ENCODE measurements at regions not wholly inside any gene's neighbourhood (a gene's known extent, or its start where the extent isn't known, plus 50 kb on each side); places are given as distances from the start of the nearest gene placed in this dataset.

- no peak overlapping the region for H2BK15ac ChIP-seq (ENCODE audit: low read depth, low read length)
- Mint-ChIP-seq H3K9me3 (peaks cover 2 to 3% of the 10 kb centered on the region in 2 experiments; a peak in 2 of 5 replicates), H3K4me1 (no peaks in the 10 kb centered on the region), H3K36me3 (ENCODE audit: insufficient read depth in 1 of 3, low read depth in 3 of 3) (peaks cover 0 to 5% (median 0%) of the 10 kb centered on the region in 3 experiments; a peak in 2 of 7 replicates), H3K27ac (no peak overlapping the region), H3K27me3 (ENCODE audit: low read depth) (no peaks in the 10 kb centered on the region; the same call in 1 of the 2 replicates), H3K4me3 (no peak overlapping the region)
- H4K91ac ChIP-seq (ENCODE audit: insufficient read length, low read depth, low read length) = no peak overlapping the region
- no peak overlapping the region for H2BK5ac ChIP-seq (ENCODE audit: insufficient read length, low read length)
- H3K79me1 ChIP-seq (ENCODE audit: insufficient read depth, low read depth, low read length, poor library complexity, severe bottlenecking) = no peaks in the 10 kb centered on the region
- H2BK20ac ChIP-seq (ENCODE audit: low read depth, low read length, poor library complexity, severe bottlenecking) = no peak overlapping the region
- DNase-seq = no peak
- H3K23ac ChIP-seq (ENCODE audit: insufficient read length, low read depth, low read length) = no peak overlapping the region
- no peak overlapping the region for H2BK12ac ChIP-seq (ENCODE audit: insufficient read length, low read depth, low read length)
- no peak overlapping the region for H3K14ac ChIP-seq (ENCODE audit: insufficient read depth, low read length)
- H3K56ac ChIP-seq (ENCODE audit: insufficient read length, low read depth, low read length) = no peak overlapping the region
- no peaks in the 10 kb centered on the region for H3K9me3 ChIP-seq (ENCODE audit: control insufficient read depth, low read depth, low read length)
- H3K18ac ChIP-seq (ENCODE audit: insufficient read length, low read depth, low read length) = no peak overlapping the region
- no peak overlapping the region for H3K27ac ChIP-seq (ENCODE audit: insufficient read length, low read depth, low read length)
- H2BK120ac ChIP-seq (ENCODE audit: low read depth, low read length, poor library complexity, severe bottlenecking) = no peak overlapping the region
- no peak overlapping the region for H3K4ac ChIP-seq (ENCODE audit: low read depth, low read length)
- H3K27me3 ChIP-seq (ENCODE audit: insufficient read depth, low read length) = no peaks in the 10 kb centered on the region
- H3K4me1 ChIP-seq (ENCODE audit: insufficient read depth, low read length) = no peaks in the 10 kb centered on the region
- H4K8ac ChIP-seq (replicated peaks; ENCODE audit: insufficient read length, low read depth, low read length) = no peak overlapping the region
- H3K79me2 ChIP-seq (ENCODE audit: insufficient read depth, low read length) = no peaks in the 10 kb centered on the region
- H2AFZ ChIP-seq (ENCODE audit: low read length) = no peak overlapping the region
- no peak overlapping the region for H4K5ac ChIP-seq (ENCODE audit: insufficient read length, low read depth, low read length)
- H4K20me1 ChIP-seq (ENCODE audit: control insufficient read depth, insufficient read depth, insufficient read length) = no peaks in the 10 kb centered on the region
- H3K4me2 ChIP-seq (ENCODE audit: insufficient read depth, insufficient read length, low read length) = no peak overlapping the region
- H3T11ph ChIP-seq (ENCODE audit: low read length) = no peak overlapping the region
- no peaks in the 10 kb centered on the region for H3K23me2 ChIP-seq (ENCODE audit: insufficient read length, low read depth, low read length, poor library complexity, severe bottlenecking)
- no CpG with 5 or more reads among the region's 3 CpGs for WGBS (ENCODE audit: extremely low coverage, insufficient read length, low lambda C conversion rate)
- H2AK5ac ChIP-seq (ENCODE audit: insufficient read length, low read length) = no peak overlapping the region
- no peak for TF ChIP-seq CTCF (conservative IDR thresholded peaks at IDR 0.05)
- H3K9ac ChIP-seq (ENCODE audit: extremely low read depth, insufficient read length, low read length) = no peak overlapping the region
These were observed 706.7 kb downstream of the TBC1D32 start for GRCh38 chr6:120627612-120628011.

Measured in H9 (cell line).